ENCODE measurements at regions not wholly inside any gene's neighbourhood (a gene's known extent, or its start where the extent isn't known, plus 50 kb on each side); places are given as distances from the start of the nearest gene placed in this dataset.
A peak's percentile ranks its signal among the peaks of the same experiment; 100 is the strongest.

- TF ChIP-seq, protein P1, sequence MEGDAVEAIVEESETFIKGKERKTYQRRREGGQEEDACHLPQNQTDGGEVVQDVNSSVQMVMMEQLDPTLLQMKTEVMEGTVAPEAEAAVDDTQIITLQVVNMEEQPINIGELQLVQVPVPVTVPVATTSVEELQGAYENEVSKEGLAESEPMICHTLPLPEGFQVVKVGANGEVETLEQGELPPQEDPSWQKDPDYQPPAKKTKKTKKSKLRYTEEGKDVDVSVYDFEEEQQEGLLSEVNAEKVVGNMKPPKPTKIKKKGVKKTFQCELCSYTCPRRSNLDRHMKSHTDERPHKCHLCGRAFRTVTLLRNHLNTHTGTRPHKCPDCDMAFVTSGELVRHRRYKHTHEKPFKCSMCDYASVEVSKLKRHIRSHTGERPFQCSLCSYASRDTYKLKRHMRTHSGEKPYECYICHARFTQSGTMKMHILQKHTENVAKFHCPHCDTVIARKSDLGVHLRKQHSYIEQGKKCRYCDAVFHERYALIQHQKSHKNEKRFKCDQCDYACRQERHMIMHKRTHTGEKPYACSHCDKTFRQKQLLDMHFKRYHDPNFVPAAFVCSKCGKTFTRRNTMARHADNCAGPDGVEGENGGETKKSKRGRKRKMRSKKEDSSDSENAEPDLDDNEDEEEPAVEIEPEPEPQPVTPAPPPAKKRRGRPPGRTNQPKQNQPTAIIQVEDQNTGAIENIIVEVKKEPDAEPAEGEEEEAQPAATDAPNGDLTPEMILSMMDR (IDR thresholded peaks at IDR 0.05; ENCODE audit: insufficient read depth, low read depth, low read length, missing control alignments) = no peak
- DNase-seq (ENCODE audit: low read depth) = no peak
Measured at GRCh38 chr9:7980041-7980440, 180.5 kb upstream of the DMAC1 start.

DNA sequence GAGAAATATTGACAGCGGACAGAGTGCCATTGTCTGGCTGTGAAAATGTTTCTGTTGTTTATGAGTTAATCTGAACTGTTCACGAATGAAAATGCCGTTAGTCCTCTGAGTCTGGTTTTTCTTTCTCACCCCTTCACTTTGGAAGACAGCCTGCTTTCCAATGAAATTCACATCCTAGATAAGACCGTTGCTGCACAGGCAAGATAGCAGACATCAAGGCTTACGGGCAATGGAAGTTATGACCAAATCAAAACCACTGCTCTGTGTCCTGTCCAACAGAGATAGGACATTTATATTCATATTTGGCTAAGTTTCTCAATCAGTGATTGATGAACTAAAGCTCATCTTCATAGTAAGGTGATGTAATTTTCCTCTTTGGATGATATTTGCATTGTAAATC is 180.0 kb upstream of the DMAC1 start:
- TF ChIP-seq, protein P1 (IDR thresholded peaks at IDR 0.05; ENCODE audit: insufficient read depth, low read depth, low read length, missing control alignments) = no peak
- no peak overlapping the region for H3K4me3 ChIP-seq (ENCODE audit: low read depth, low read length)
- DNase-seq (ENCODE audit: low read depth) = no peak

More at GRCh38 chr9:7980041-7980440, 180.5 kb upstream of the DMAC1 start:
- no peak overlapping the region for H3K4me3 ChIP-seq (ENCODE audit: low read depth, low read length)

DNA sequence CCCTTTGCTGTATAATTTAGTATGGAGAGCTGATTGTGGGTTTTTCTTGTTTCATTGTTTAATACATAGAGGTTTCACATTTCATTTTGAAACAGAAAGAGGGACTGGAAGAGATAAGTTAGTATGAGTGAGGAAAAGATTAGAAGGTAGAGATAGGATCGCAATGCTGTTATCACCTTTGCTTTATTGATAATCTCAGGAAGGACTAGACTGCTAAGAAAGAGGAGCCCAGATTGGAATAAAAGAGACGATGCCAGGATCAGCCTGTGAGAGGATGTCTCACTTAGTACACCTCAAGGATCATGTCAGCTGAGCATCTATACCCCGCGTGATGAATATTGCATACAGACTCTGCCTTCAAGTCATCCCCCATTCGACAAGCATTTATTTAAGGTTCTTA is 178.0 kb upstream of the DMAC1 start:
- DNase-seq (ENCODE audit: low read depth) = no peak
- H3K4me3 ChIP-seq (ENCODE audit: low read depth, low read length) = no peak overlapping the region
- TF ChIP-seq, protein P1 (IDR thresholded peaks at IDR 0.05; ENCODE audit: insufficient read depth, low read depth, low read length, missing control alignments) = no peak

GRCh38 chr9:7976856-7977255 is 177.3 kb upstream of the DMAC1 start:
- DNase-seq (ENCODE audit: low read depth) = no peak

DNA sequence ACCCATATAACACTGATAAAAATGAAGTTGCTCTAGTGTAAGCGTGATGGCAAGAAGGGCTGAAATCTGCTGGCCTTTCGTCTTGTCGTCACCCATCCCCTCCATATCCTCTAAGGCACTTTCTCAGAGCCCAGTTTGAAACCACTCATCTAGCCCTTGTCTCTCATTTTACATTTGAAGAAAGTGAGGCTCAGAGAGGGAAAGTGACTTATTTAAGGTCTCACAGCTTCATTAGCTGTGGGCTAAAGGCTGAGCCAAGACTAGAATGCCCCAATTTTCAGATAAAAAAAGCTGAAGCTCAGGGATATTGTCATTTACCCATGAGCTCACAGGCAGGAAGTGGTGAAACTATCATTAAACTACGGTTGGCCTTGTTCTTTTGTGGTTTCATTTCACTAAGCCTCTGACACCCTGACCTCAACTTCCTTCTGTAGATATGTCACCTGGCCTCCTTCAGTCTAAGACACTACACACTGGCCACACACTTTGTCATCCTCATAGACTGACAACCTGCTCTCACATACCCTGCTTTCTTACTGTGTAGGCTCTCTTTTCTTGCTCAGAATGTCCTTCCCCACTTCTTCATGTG is 176.7 kb upstream of the DMAC1 start:
- DNase-seq (ENCODE audit: low read depth) = peak; percentile 90
- TF ChIP-seq, protein P1 (IDR thresholded peaks at IDR 0.05; ENCODE audit: insufficient read depth, low read depth, low read length, missing control alignments) = no peak
- no peak overlapping the region for H3K4me3 ChIP-seq (ENCODE audit: low read depth, low read length)

More at GRCh38 chr9:7976856-7977255, 177.3 kb upstream of the DMAC1 start:
- no peak overlapping the region for H3K4me3 ChIP-seq (ENCODE audit: low read depth, low read length)
- TF ChIP-seq, protein P1 (IDR thresholded peaks at IDR 0.05; ENCODE audit: insufficient read depth, low read depth, low read length, missing control alignments) = no peak

- TF ChIP-seq, protein P1 (IDR thresholded peaks at IDR 0.05; ENCODE audit: insufficient read depth, low read depth, low read length, missing control alignments) = no peak
- no peak overlapping the region for H3K4me3 ChIP-seq (ENCODE audit: low read depth, low read length)
- no peak for DNase-seq (ENCODE audit: low read depth)
Measured at GRCh38 chr9:7975336-7975735, 175.8 kb upstream of the DMAC1 start.

DNA sequence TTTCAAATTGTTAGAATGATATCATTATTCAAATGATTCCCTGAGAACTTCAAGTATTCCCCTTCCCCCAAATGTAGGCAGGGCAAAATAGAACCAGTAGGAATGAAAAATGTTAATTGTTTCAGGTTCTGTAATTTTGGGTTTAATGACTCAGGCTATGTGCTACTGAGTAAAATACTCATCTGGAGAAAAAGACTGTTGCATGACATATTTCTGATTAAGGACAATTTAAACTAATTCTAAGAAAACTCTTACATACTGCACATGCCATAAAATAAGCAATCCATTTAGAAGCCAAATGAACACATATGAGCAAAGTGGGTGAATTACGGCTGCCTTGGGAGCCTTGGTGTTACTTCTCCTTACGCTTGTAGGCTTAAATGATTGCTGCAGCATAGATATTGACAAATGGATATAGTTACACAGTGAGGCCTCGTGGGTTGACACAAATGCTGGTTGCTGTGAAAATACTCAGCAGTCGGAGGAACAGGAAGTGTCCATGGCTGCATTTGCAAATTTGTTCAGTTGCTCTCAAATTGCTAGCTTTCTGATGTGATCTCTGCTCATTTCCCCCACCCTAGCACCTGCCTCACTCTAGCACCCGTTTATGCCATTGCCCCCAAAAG is 174.9 kb upstream of the DMAC1 start:
- TF ChIP-seq, protein P1 (IDR thresholded peaks at IDR 0.05; ENCODE audit: insufficient read depth, low read depth, low read length, missing control alignments) = no peak
- no peak overlapping the region for H3K4me3 ChIP-seq (ENCODE audit: low read depth, low read length)
- DNase-seq (ENCODE audit: low read depth) = peak; percentile 35
